ENCODE measurements at regions not wholly inside any gene's neighbourhood (a gene's known extent, or its start where the extent isn't known, plus 50 kb on each side); places are given as distances from the start of the nearest gene placed in this dataset.

- no peak for DNase-seq (ENCODE audit: low read depth, low spot score)
- no TSS peak for BruUV-seq (replicated peaks)
- intact Hi-C loops (cut with micrococcal nuclease; ENCODE audit: unreplicated experiment) (no loop called here), in situ Hi-C loops (cut with HindIII; ENCODE audit: low pct_unique_long_range_greater_than_20kb, low sequenced_read_pairs) (no loop called here)
- ChIA-PET POLR2A (no interaction called here), CTCF (no interaction called here)
- no peaks in the 10 kb centered on the region for H3K27me3 ChIP-seq (ENCODE audit: control insufficient read depth, insufficient read depth, low read length)
- H3K4me3 ChIP-seq (ENCODE audit: low read depth in 2 of 2, low read length in 2 of 2): no peak overlapping the region
- ATAC-seq: no peak
- H3K27ac ChIP-seq (ENCODE audit: low read length): no peak overlapping the region
- H3K36me3 ChIP-seq (ENCODE audit: control insufficient read depth, insufficient read depth, low read length): no peaks in the 10 kb centered on the region
- H3K4me1 ChIP-seq (ENCODE audit: control insufficient read depth, insufficient read depth, low read length): no peaks in the 10 kb centered on the region
- H3K9me3 ChIP-seq (ENCODE audit: control insufficient read depth, insufficient read depth, low read depth, low read length): no peaks in the 10 kb centered on the region
- no peak for TF ChIP-seq REST (IDR thresholded peaks at IDR 0.05; ENCODE audit: insufficient read depth in 1 of 2, low read depth in 2 of 2, low read length in 1 of 2)
- no peak for TF ChIP-seq TCF7L2 (IDR thresholded peaks at IDR 0.05; ENCODE audit: low read depth, low read length)
- TF ChIP-seq CTCF (IDR thresholded peaks at IDR 0.05): no peak
- no peak for TF ChIP-seq SIN3A (IDR thresholded peaks at IDR 0.05; ENCODE audit: borderline replicate concordance, insufficient read depth, low read depth, low read length)
- TF ChIP-seq POLR2AphosphoS5 (IDR thresholded peaks at IDR 0.05; ENCODE audit: low read depth, low read length): no peak
Measured at GRCh38 chr14:81686512-81686911, 152.9 kb upstream of the SEL1L start.

- Histone ChIP-seq H3K4me1 (ENCODE audit: control insufficient read depth, insufficient read depth, low read length) (no peaks in the 10 kb centered on the region), H3K27me3 (ENCODE audit: control insufficient read depth, insufficient read depth, low read length) (no peaks in the 10 kb centered on the region), H3K9me3 (ENCODE audit: control insufficient read depth, insufficient read depth, low read depth, low read length) (no peaks in the 10 kb centered on the region), H3K27ac (ENCODE audit: low read length) (no peak overlapping the region), H3K4me3 (ENCODE audit: low read depth in 2 of 2, low read length in 2 of 2) (no peak overlapping the region), H3K36me3 (ENCODE audit: control insufficient read depth, insufficient read depth, low read length) (no peaks in the 10 kb centered on the region)
- intact Hi-C loops (cut with micrococcal nuclease; ENCODE audit: unreplicated experiment): no loop called here
- no TSS peak for BruUV-seq (replicated peaks)
- ChIA-PET CTCF (no interaction called here), POLR2A (no interaction called here)
- no peak for TF ChIP-seq SIN3A (IDR thresholded peaks at IDR 0.05; ENCODE audit: borderline replicate concordance, insufficient read depth, low read depth, low read length)
- no peak for TF ChIP-seq CTCF (IDR thresholded peaks at IDR 0.05)
- no peak for TF ChIP-seq POLR2AphosphoS5 (IDR thresholded peaks at IDR 0.05; ENCODE audit: low read depth, low read length)
- no peak for TF ChIP-seq REST (IDR thresholded peaks at IDR 0.05; ENCODE audit: insufficient read depth in 1 of 2, low read depth in 2 of 2, low read length in 1 of 2)
- ATAC-seq (no peak), DNase-seq (ENCODE audit: low read depth, low spot score) (no peak)
- in situ Hi-C loops (cut with HindIII; ENCODE audit: low pct_unique_long_range_greater_than_20kb, low sequenced_read_pairs): no loop called here
Measured at GRCh38 chr14:81691931-81692330, 158.3 kb upstream of the SEL1L start.
